ENCODE measurements at regions not wholly inside any gene's neighbourhood (a gene's known extent, or its start where the extent isn't known, plus 50 kb on each side); places are given as distances from the start of the nearest gene placed in this dataset.
"Not testable (repeated sequence)": the region's sequence is repeated elsewhere in the genome, so short reads cannot be mapped to it uniquely, and the experiment has no call there.

- no peak for FAIRE-seq
Observed at GRCh38 chr3:76206346-76206745, 421.0 kb upstream of the ZNF717 start.

GRCh38 chr3:76212679-76213078 lies 427.3 kb upstream of the ZNF717 start:
- no peak for FAIRE-seq

GRCh38 chr3:76222201-76222600 lies 436.9 kb upstream of the ZNF717 start:
- no peak for FAIRE-seq

GRCh38 chr3:76231258-76231657 lies 445.9 kb upstream of the ZNF717 start:
- no peak for FAIRE-seq

- no peak for FAIRE-seq
Observed at GRCh38 chr3:76242886-76243753, 457.8 kb upstream of the ZNF717 start.

- no peak for FAIRE-seq
Observed at GRCh38 chr3:76245073-76245472, 459.7 kb upstream of the ZNF717 start.

GRCh38 chr3:76245622-76246021 lies 460.3 kb upstream of the ZNF717 start:
- no peak for FAIRE-seq

GRCh38 chr3:76264496-76264895 lies 479.1 kb upstream of the ZNF717 start:
- FAIRE-seq, result no peak

GRCh38 chr3:76264911-76265310 lies 479.6 kb upstream of the ZNF717 start:
- no peak for FAIRE-seq

- FAIRE-seq, result no peak
Observed at GRCh38 chr3:76266511-76266910, 481.2 kb upstream of the ZNF717 start.

GRCh38 chr3:76267851-76268380 lies 482.6 kb upstream of the ZNF717 start:
- no peak for FAIRE-seq

- no peak for FAIRE-seq
Observed at GRCh38 chr3:76293856-76294255, 508.5 kb upstream of the ZNF717 start.

- no peak for FAIRE-seq
Observed at GRCh38 chr3:76300746-76301145, 515.4 kb upstream of the ZNF717 start.

GRCh38 chr3:76307556-76307955 lies 522.2 kb upstream of the ZNF717 start:
- FAIRE-seq, result no peak

- no peak for FAIRE-seq
Observed at GRCh38 chr3:76308541-76308940, 523.2 kb upstream of the ZNF717 start.

- FAIRE-seq, result no peak
Observed at GRCh38 chr3:76310089-76310488, 524.7 kb upstream of the ZNF717 start.

- no peak for FAIRE-seq
Observed at GRCh38 chr3:76310667-76311066, 525.3 kb upstream of the ZNF717 start.

GRCh38 chr3:76311941-76312340 lies 526.6 kb upstream of the ZNF717 start:
- FAIRE-seq, result no peak

GRCh38 chr3:76315906-76316305 lies 530.6 kb upstream of the ZNF717 start:
- FAIRE-seq, result not testable (repeated sequence)

GRCh38 chr3:76321614-76322013 lies 536.3 kb upstream of the ZNF717 start:
- FAIRE-seq, result no peak

- no peak for FAIRE-seq
Observed at GRCh38 chr3:76324101-76324500, 538.8 kb upstream of the ZNF717 start.

- FAIRE-seq, result no peak
Observed at GRCh38 chr3:76345878-76346277, 560.5 kb upstream of the ZNF717 start.

- FAIRE-seq, result no peak
Observed at GRCh38 chr3:76346690-76347089, 561.3 kb upstream of the ZNF717 start.

GRCh38 chr3:76349715-76350480 lies 564.5 kb upstream of the ZNF717 start:
- FAIRE-seq, result no peak

Measured in colon (tissue), 2 donors.